ENCODE measurements at regions not wholly inside any gene's neighbourhood (a gene's known extent, or its start where the extent isn't known, plus 50 kb on each side); places are given as distances from the start of the nearest gene placed in this dataset.

DNA sequence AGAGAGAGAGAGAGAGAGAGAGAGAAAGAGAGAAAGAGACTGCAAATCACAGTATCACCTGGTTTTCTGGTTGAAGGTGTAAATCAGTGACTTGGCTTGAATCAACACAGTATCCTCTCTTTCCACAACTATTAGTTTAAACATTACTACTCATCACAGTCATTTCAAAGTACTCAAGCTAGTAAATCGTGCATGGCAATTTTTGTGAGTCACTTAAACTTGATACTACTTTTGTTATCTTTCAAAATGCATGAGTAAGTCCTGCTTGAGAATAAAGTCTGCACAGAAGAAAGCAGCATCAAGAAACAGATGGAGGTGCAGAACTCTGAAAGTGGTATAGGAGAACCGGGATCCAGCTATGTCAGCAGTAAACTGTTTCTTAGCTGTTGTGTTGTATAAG is 535.4 kb downstream of the CDH8 start:
- TF ChIP-seq, protein P1, sequence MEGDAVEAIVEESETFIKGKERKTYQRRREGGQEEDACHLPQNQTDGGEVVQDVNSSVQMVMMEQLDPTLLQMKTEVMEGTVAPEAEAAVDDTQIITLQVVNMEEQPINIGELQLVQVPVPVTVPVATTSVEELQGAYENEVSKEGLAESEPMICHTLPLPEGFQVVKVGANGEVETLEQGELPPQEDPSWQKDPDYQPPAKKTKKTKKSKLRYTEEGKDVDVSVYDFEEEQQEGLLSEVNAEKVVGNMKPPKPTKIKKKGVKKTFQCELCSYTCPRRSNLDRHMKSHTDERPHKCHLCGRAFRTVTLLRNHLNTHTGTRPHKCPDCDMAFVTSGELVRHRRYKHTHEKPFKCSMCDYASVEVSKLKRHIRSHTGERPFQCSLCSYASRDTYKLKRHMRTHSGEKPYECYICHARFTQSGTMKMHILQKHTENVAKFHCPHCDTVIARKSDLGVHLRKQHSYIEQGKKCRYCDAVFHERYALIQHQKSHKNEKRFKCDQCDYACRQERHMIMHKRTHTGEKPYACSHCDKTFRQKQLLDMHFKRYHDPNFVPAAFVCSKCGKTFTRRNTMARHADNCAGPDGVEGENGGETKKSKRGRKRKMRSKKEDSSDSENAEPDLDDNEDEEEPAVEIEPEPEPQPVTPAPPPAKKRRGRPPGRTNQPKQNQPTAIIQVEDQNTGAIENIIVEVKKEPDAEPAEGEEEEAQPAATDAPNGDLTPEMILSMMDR (IDR thresholded peaks at IDR 0.05; ENCODE audit: poor library complexity): no peak
- no peak for TF ChIP-seq EZH2phosphoT487 (IDR thresholded peaks at IDR 0.05; ENCODE audit: low read depth, severe bottlenecking, unreplicated experiment)

All from hepatocyte (in vitro differentiated cells).